ENCODE measurements at regions not wholly inside any gene's neighbourhood (a gene's known extent, or its start where the extent isn't known, plus 50 kb on each side); places are given as distances from the start of the nearest gene placed in this dataset.

DNA sequence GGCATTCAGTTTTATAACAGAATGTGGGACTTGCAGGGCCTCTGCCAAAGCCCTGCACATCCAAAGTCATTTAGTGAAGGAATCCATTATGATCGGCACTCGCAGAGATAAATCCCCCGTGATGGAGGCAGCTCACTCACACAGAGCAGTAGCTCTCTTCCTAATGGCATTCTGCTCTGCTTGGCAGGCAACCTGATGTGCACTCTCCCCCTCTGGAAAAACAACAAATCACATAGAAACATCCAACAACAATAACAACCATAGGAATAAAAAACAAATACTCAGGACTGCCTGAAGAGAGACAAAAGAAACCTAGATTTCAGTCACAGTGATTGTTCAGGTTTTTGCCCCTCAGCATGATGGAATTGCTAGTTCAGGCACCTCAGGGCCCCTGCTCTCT is 59.7 kb downstream of the NAA11 start:
- Histone ChIP-seq H3K4me2 (ENCODE audit: insufficient read depth, low read length) (no peak overlapping the region), H3K9ac (ENCODE audit: low read depth, low read length) (no peak overlapping the region), H3K27ac (ENCODE audit: low read length) (no peak overlapping the region), H3K9me3 (ENCODE audit: insufficient read depth, low read length, severe bottlenecking) (no peaks in the 10 kb centered on the region), H2AFZ (ENCODE audit: low read depth, low read length) (no peak overlapping the region), H3K79me2 (ENCODE audit: insufficient read depth, low read length) (no peaks in the 10 kb centered on the region), H3K4me3 (ENCODE audit: low read depth in 1 of 2, low read length in 2 of 2) (no peak overlapping the region), H3K36me3 (ENCODE audit: insufficient read depth, low read length) (no peaks in the 10 kb centered on the region), H4K20me1 (ENCODE audit: insufficient read depth, low read length) (no peaks in the 10 kb centered on the region), H3K4me1 (ENCODE audit: insufficient read depth, low read length) (no peaks in the 10 kb centered on the region), H3K27me3 (ENCODE audit: insufficient read depth, low read length, poor library complexity) (no peaks in the 10 kb centered on the region)
- no peak for DNase-seq
- ATAC-seq (ENCODE audit: insufficient read depth, low read depth), result no peak
- TF ChIP-seq, protein P1, sequence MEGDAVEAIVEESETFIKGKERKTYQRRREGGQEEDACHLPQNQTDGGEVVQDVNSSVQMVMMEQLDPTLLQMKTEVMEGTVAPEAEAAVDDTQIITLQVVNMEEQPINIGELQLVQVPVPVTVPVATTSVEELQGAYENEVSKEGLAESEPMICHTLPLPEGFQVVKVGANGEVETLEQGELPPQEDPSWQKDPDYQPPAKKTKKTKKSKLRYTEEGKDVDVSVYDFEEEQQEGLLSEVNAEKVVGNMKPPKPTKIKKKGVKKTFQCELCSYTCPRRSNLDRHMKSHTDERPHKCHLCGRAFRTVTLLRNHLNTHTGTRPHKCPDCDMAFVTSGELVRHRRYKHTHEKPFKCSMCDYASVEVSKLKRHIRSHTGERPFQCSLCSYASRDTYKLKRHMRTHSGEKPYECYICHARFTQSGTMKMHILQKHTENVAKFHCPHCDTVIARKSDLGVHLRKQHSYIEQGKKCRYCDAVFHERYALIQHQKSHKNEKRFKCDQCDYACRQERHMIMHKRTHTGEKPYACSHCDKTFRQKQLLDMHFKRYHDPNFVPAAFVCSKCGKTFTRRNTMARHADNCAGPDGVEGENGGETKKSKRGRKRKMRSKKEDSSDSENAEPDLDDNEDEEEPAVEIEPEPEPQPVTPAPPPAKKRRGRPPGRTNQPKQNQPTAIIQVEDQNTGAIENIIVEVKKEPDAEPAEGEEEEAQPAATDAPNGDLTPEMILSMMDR (IDR thresholded peaks at IDR 0.05; ENCODE audit: borderline replicate concordance, extremely low read depth, low read length, poor library complexity, severe bottlenecking), result no peak
- no peak for TF ChIP-seq EZH2 (IDR thresholded peaks at IDR 0.05; ENCODE audit: borderline replicate concordance, low read depth, low read length, severe bottlenecking)

DNA sequence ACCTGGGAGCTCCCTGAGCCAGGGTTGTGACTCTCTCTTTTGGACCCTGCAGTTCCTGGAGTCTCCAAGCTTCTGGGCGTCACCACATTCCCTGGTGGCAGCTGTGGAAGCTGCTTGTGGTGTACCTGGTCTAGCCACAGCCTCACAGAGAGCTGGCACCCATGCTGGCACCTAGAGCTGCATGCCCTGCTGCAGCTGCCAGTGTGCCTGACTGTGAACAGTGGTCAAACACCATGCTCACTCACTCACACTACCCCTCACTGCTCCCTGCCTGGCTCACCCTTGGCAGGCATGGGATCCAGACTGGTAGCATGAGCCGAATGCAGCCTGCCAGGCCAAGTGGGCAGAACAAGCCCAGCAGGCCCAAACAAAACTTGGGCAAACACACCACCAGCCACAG is 66.6 kb downstream of the NAA11 start:
- DNase-seq (no peak), ATAC-seq (ENCODE audit: insufficient read depth, low read depth) (no peak)
- H3K4me2 ChIP-seq (ENCODE audit: insufficient read depth, low read length), result no peak overlapping the region
- peaks cover 4% of the 10 kb centered on the region; the same call in 1 of the 2 replicates for H3K36me3 ChIP-seq (ENCODE audit: insufficient read depth, low read length)
- H4K20me1 ChIP-seq (ENCODE audit: insufficient read depth, low read length), result no peaks in the 10 kb centered on the region
- no peaks in the 10 kb centered on the region for H3K4me1 ChIP-seq (ENCODE audit: insufficient read depth, low read length)
- no peak for TF ChIP-seq EZH2 (IDR thresholded peaks at IDR 0.05; ENCODE audit: borderline replicate concordance, low read depth, low read length, severe bottlenecking)
- TF ChIP-seq, protein P1 (IDR thresholded peaks at IDR 0.05; ENCODE audit: borderline replicate concordance, extremely low read depth, low read length, poor library complexity, severe bottlenecking), result no peak
- no peak overlapping the region for H3K4me3 ChIP-seq (ENCODE audit: low read depth in 1 of 2, low read length in 2 of 2)
- H3K9ac ChIP-seq (ENCODE audit: low read depth, low read length), result no peak overlapping the region
- H3K79me2 ChIP-seq (ENCODE audit: insufficient read depth, low read length), result no peaks in the 10 kb centered on the region
- no peak overlapping the region for H2AFZ ChIP-seq (ENCODE audit: low read depth, low read length)
- H3K27me3 ChIP-seq (ENCODE audit: insufficient read depth, low read length, poor library complexity), result no peaks in the 10 kb centered on the region
- H3K27ac ChIP-seq (ENCODE audit: low read length), result no peak overlapping the region
- H3K9me3 ChIP-seq (ENCODE audit: insufficient read depth, low read length, severe bottlenecking), result peaks cover 18% of the 10 kb centered on the region

DNA sequence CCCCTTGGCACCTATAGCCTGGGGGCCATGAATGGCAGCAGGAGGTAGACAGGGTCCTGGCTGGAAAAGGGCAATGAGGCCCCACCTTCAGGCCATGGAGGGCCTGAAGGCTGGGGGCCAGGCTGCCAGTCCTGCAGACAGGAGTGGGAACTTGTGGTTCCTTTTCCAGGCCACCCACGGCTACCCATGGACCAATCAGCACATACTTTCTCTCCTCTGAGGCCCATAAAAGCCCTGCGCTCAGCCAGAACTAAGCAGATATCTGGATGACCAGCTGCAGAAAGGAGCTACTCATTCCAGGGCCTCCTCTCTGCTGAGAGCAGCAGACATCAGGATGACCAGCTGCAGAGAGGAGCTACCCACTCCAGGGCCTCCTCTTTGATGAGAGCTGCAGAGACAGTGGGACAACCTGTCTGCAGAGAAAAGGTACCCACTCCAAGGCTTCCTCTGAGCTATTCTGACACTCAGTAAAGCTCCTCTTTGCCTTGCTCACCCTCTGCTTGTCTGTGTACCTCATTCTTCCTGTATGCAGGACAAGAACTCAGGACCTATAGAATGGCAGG is 67.2 kb downstream of the NAA11 start:
- no peak overlapping the region for H3K27ac ChIP-seq (ENCODE audit: low read length)
- no peak overlapping the region for H3K4me3 ChIP-seq (ENCODE audit: low read depth in 1 of 2, low read length in 2 of 2)
- H3K4me2 ChIP-seq (ENCODE audit: insufficient read depth, low read length), result no peak overlapping the region
- peaks cover 18% of the 10 kb centered on the region for H3K9me3 ChIP-seq (ENCODE audit: insufficient read depth, low read length, severe bottlenecking)
- H3K4me1 ChIP-seq (ENCODE audit: insufficient read depth, low read length), result no peaks in the 10 kb centered on the region
- no peak for DNase-seq
- H3K27me3 ChIP-seq (ENCODE audit: insufficient read depth, low read length, poor library complexity), result no peaks in the 10 kb centered on the region
- no peaks in the 10 kb centered on the region for H4K20me1 ChIP-seq (ENCODE audit: insufficient read depth, low read length)
- H2AFZ ChIP-seq (ENCODE audit: low read depth, low read length), result no peak overlapping the region
- peaks cover 4% of the 10 kb centered on the region; the same call in 1 of the 2 replicates for H3K36me3 ChIP-seq (ENCODE audit: insufficient read depth, low read length)
- no peaks in the 10 kb centered on the region for H3K79me2 ChIP-seq (ENCODE audit: insufficient read depth, low read length)
- no peak for TF ChIP-seq EZH2 (IDR thresholded peaks at IDR 0.05; ENCODE audit: borderline replicate concordance, low read depth, low read length, severe bottlenecking)
- TF ChIP-seq, protein P1 (IDR thresholded peaks at IDR 0.05; ENCODE audit: borderline replicate concordance, extremely low read depth, low read length, poor library complexity, severe bottlenecking), result no peak
- no peak for ATAC-seq (ENCODE audit: insufficient read depth, low read depth)
- H3K9ac ChIP-seq (ENCODE audit: low read depth, low read length), result no peak overlapping the region

Data from DND-41 (cell line).